ENCODE measurements at regions not wholly inside any gene's neighbourhood (a gene's known extent, or its start where the extent isn't known, plus 50 kb on each side); places are given as distances from the start of the nearest gene placed in this dataset.
"Not testable (repeated sequence)": the region's sequence is repeated elsewhere in the genome, so short reads cannot be mapped to it uniquely, and the experiment has no call there.

GRCh38 chr4:115548123-115548522 lies 434.7 kb upstream of the NDST4 start:
- FAIRE-seq, result no peak

GRCh38 chr4:115537387-115537786 lies 424.0 kb upstream of the NDST4 start:
- FAIRE-seq, result peak; percentile 88

DNA sequence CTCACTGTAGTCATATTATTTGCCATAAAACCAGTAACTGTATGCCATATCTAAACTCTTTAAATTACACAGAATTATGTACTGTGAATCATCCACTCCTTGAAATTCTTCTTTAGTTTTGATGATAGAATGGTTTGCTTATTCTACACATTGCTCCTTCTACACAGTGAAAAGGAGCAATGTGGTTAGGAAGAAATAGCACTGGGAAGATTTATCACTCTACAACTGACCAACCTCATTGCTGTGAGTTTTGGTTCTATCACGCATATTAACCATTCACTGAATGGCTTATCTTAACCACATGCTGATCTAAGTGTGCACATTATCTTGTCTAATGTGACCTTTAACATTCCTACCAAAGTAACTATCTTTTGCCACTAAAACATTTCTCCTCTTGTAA lies 415.7 kb upstream of the NDST4 start:
- no peak for FAIRE-seq

DNA sequence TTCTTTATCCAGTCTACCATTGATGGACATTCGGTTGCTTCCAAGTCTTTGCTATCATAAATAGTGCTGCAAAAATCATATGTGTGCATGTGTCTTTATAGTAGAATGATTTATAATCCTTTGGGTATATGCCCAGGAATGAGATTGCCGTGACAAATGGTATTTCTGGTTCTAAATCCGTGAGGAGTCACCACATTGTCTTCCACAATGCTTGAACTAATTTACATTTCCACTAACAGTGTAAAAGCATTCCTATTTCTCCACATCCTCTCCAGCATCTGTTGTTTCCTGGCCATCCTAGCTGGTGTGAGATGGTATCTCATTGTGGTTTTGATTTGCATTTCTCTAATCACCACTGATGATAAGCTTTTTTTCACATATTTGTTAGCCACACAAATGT lies 406.1 kb upstream of the NDST4 start:
- not testable (repeated sequence) for FAIRE-seq

GRCh38 chr4:115515772-115516171 lies 402.4 kb upstream of the NDST4 start:
- FAIRE-seq, result no peak

DNA sequence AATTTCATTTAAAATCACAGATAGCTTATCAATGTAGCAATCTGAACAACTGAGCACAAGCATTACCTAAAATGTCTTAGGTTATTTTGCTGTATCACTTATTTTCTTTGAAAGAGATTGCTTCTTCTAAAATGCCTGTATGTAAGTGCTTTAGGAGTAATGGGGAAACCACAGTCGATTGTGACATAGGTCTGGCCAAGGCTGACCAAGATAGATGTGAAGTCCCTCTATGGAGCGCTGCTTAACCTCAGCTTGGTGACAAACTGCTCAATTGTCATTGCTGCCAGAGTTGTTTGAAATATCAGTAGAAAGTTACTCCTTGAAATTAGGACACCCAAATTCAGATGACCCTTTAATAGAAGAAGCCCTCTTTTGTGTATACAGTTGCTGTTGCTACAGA lies 401.9 kb upstream of the NDST4 start:
- no peak for FAIRE-seq

DNA sequence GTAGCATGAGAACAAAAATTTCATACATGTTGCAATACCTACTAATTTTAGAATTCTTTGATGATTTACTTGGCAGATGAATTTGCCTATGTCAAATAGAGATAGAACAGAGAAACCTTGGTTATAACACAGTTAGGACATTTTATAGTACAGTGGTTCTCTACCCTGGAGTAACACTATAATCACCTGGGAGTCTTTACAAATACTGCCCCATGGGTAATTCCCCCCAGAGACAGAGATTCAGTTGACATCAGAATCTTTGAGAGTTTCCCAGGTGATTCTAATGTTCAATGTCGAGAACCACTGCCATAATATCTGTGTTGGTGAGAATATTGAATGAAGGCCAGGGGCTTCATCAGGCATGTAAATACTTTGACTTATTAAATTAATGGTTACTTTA lies 401.3 kb upstream of the NDST4 start:
- FAIRE-seq, result no peak

DNA sequence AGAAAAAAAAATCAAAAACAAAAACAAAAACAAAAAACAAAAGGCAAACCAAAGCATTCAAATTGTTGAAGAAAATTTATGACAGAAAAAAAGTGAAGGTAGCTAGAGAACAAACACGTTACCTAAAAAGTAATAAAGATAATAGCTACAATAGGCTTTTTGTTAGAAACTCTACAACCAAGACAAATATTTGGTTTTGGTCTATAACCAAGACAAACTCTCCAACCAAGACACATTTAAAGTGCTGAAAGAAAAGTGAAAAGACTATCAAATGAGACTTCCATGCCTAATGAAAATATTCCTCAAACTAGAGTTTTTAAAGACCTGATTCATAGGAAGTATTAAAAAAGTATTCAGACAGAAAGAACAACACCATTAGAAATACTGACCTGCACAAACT lies 391.9 kb upstream of the NDST4 start:
- no peak for FAIRE-seq

- no peak for FAIRE-seq
Observed at GRCh38 chr4:115501656-115502055, 388.2 kb upstream of the NDST4 start.

DNA sequence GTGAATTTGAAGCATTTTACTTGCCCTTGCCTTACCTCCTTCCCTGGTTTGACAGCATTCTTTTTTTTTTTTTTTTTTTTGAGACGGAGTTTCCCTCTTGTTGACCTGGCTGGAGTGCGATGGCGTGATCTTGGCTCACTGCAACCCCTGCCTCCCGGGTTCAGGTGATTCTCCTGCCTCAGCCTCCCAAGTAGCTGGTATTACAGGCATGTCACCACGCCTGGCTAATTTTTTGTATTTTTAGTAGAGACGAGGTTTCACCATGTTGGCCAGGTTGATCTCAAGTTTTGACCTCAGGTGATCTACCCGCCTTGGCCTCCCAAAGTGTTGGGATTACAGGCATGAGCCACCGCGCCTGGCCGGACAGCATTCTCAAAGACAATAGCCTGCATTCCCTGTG lies 380.4 kb upstream of the NDST4 start:
- FAIRE-seq, result not testable (repeated sequence)

DNA sequence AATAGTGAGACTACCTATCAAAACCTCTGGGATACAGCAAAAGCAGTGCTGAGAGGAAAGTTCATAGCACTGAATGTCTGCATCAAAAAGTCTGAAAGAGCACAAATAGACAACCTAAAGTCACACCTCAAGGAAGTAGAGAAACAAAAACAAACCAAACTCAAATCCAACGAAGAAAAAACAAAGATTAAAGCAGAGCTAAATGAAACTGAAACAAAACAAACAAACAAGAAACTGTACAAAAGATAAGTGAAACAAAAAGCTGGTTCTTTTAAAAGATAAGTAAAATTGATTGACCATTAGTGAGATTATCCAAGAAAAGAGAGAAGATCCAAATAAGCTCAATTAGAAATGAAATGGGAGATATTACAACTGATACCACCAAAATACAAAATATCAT lies 378.3 kb upstream of the NDST4 start:
- FAIRE-seq, result no peak

DNA sequence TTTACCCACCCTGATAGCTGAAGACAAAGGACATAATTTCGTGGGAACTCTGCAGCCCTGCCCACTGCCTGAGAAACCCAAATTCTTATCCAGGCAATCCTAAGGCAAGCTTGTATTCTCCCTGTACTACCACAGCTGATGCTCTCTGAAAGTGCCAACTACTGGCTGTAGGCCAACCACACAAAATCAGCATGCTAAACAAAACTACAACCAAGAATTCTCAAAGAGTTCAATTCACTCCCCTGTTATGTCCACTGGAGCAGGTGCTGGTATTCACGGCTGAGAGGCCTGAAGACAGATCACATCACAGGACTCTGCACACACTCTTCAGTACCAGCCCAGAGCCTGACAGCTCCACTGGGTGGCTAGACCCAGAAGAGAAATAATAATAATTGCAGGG lies 375.9 kb upstream of the NDST4 start:
- no peak for FAIRE-seq

- no peak for FAIRE-seq
Observed at GRCh38 chr4:115485402-115485801, 372.0 kb upstream of the NDST4 start.

DNA sequence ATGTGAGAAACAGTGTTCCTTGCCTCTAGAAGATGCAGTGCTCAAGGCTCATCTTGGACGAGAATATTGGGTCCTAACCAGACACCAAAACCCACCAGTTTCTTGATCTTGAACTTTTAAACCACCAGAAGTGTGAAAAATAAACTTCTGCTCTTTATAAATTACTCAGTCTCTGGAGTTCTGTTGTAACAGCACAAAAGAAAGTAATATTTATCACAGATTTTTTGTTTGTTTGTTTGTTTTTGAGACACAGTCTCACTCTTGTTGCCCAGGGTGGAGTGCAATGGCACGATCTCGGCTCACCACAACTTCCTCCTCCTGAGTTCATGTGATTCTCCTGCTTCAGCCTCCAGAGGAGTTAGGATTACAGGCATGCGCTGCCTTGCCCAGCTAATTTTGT lies 371.1 kb upstream of the NDST4 start:
- no peak for FAIRE-seq

GRCh38 chr4:115470763-115471162 lies 357.3 kb upstream of the NDST4 start:
- peak; percentile 67 for FAIRE-seq

GRCh38 chr4:115459301-115459700 lies 345.9 kb upstream of the NDST4 start:
- FAIRE-seq, result not testable (repeated sequence)

DNA sequence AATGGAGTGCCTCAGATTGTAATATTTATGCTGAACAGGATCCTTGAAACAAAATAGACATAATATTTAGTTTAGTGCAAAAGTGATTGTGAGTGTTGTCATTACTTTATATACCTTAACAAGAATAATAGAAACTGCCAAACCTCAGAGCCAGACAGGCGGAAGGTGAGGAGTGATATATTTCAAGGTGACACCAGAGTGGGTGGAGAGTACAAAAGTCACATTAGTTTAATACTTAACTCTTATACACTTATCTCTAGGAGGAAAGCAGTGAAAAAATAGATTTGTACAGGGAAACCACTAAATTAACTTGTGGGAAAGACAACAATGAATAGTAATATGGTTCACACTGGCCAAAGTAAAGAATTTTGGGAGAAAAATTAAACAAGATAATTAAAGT lies 342.8 kb upstream of the NDST4 start:
- FAIRE-seq, result no peak

DNA sequence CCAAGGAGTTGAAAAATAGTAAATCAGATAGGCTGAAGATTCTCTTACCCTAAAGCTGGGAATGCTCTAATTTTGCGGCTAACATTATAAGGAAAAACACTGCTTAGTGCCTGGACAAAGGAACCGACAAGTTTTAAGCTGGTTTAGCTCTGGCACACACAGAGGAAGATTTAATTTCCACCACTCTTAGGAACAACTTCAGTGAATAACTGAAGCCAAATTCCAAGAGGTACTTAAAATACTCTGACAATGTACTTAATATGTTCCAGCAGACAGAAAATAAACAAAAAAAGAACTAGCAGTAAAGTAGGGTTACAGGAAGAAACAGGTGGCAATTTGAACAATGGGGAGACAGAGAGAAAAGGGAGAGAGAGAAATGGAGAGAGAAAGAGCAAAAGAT lies 340.8 kb upstream of the NDST4 start:
- no peak for FAIRE-seq

DNA sequence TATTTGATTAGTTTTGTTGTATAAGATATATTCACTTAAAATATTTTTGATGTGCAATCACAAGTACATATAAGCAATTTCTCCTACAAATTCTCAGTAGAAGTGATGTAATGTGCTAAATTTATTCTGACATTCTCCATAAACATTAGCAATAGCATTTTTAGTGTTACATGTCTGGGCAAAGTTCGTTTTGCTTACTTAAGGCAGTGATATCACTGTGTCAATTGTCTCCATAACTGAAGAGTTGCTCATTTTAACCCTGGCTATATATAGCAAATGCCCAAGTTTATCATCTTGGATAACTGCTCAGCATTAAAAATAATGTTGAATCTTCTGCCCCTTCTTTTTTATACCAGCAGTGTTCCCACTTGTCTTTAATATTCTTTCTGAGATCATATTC lies 340.0 kb upstream of the NDST4 start:
- no peak for FAIRE-seq

DNA sequence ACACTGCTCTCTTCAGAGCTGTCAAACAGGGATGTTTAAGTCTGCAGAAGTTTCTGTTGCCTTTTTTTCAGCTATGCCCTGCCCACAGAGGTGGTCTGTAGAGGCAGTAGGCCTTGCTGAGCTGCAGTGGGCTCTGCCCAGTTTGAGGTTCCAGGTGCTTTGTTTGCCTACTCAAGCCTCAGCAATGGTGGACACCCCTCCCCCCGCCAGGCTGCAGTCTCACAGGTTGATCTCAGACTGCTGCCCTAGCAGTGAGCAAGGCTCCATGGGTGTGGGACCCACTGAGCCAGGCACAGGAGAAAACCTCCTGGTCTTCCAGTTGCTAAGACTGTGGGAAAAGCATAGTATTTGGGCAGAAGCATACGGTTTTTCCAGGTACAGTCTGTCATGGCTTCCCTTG lies 338.8 kb upstream of the NDST4 start:
- FAIRE-seq, result not testable (repeated sequence)

GRCh38 chr4:115437739-115438138 lies 324.3 kb upstream of the NDST4 start:
- no peak for FAIRE-seq

GRCh38 chr4:115433491-115433890 lies 320.1 kb upstream of the NDST4 start:
- no peak for FAIRE-seq

DNA sequence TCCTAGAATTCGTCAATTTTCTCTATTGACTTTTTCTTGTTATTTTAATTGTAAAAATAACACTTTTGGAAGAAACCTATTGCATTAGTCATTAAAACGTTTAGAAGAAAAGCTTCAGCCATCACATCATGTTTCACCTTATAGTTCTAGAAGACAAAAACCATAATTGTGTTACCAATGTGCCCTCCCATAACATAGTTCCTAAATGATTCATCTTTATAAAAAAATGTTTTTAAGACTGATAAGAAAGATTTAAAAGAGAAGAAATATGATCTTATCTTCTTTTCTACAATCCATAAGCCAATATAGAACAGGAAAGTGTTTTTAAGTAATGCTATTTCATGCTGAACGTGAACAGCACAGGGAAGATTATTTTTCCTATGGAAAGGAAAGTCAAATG lies 316.6 kb upstream of the NDST4 start:
- no peak for FAIRE-seq

GRCh38 chr4:115428455-115428854 lies 315.0 kb upstream of the NDST4 start:
- no peak for FAIRE-seq

DNA sequence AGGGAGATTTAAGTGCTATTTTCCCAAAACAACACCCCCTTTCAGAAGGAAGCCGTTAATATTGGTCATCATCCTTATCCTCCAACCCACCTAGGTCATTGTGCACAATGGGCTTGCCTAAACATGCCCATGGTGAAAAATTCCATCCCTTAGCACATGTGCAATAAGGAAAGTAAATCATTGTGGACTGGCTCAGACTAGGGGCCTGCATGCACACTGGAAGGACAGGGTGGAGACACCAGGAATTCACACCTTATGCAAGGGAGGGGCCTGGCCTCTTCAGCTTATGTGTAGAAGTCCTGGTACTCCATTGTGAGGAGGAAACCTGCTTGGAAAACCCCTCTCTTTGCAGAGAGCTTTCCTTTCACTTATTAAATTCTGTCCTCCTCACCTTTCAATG lies 311.4 kb upstream of the NDST4 start:
- FAIRE-seq, result no peak
